ENCODE measurements at regions not wholly inside any gene's neighbourhood (a gene's known extent, or its start where the extent isn't known, plus 50 kb on each side); places are given as distances from the start of the nearest gene placed in this dataset.
"Not testable (repeated sequence)": the region's sequence is repeated elsewhere in the genome, so short reads cannot be mapped to it uniquely, and the experiment has no call there.

- not testable (repeated sequence) for DNase-seq
Observed at GRCh38 chr11:116666673-116667249, 106.0 kb downstream of the BUD13 start.

GRCh38 chr11:116665523-116665922 lies 107.3 kb downstream of the BUD13 start:
- DNase-seq, result no peak

- DNase-seq, result no peak
Observed at GRCh38 chr11:116661056-116661455, 111.7 kb downstream of the BUD13 start.

- no peak for DNase-seq
Observed at GRCh38 chr11:116660011-116660410, 112.8 kb downstream of the BUD13 start.

- no peak for DNase-seq
Observed at GRCh38 chr11:116658876-116659535, 113.8 kb downstream of the BUD13 start.

GRCh38 chr11:116657842-116658825 lies 114.7 kb downstream of the BUD13 start:
- no peak for DNase-seq

GRCh38 chr11:116656011-116656410 lies 116.8 kb downstream of the BUD13 start:
- DNase-seq, result no peak

- no peak for DNase-seq
Observed at GRCh38 chr11:116654526-116654925, 118.3 kb downstream of the BUD13 start.

- no peak for DNase-seq
Observed at GRCh38 chr11:116653206-116653605, 119.6 kb downstream of the BUD13 start.

GRCh38 chr11:116651737-116652237 lies 121.0 kb downstream of the BUD13 start:
- DNase-seq, result no peak

- no peak for DNase-seq
Observed at GRCh38 chr11:116651098-116651736, 121.6 kb downstream of the BUD13 start.

GRCh38 chr11:116650052-116650451 lies 122.7 kb downstream of the BUD13 start:
- DNase-seq, result no peak

- DNase-seq, result no peak
Observed at GRCh38 chr11:116649268-116649667, 123.5 kb downstream of the BUD13 start.

- no peak for DNase-seq
Observed at GRCh38 chr11:116648247-116649174, 124.3 kb downstream of the BUD13 start.

- no peak for DNase-seq
Observed at GRCh38 chr11:116647305-116648080, 125.3 kb downstream of the BUD13 start.

GRCh38 chr11:116646191-116646590 lies 126.6 kb downstream of the BUD13 start:
- DNase-seq, result no peak

GRCh38 chr11:116644941-116645305 lies 127.9 kb downstream of the BUD13 start:
- DNase-seq, result no peak

GRCh38 chr11:116644201-116644940 lies 128.4 kb downstream of the BUD13 start:
- no peak for DNase-seq

GRCh38 chr11:116643521-116643920 lies 129.3 kb downstream of the BUD13 start:
- no peak for DNase-seq

GRCh38 chr11:116642902-116643301 lies 129.9 kb downstream of the BUD13 start:
- DNase-seq, result no peak
